HL-60 (cell line): ENCODE measurements at regions not wholly inside any gene's neighbourhood (a gene's known extent, or its start where the extent isn't known, plus 50 kb on each side); places are given as distances from the start of the nearest gene placed in this dataset.

Experiments
- DNase-seq, 2 experiments: peaks; one replicate each; pipeline ENCODE4 v3.0.0-alpha.2; 2010 to 2020; ENCODE audit warnings: low read depth in 1 of 2, low spot score in 1 of 2
- H3K27ac ChIP-seq: fragments of 250-450 bp; sonication (Bioruptor Pico); replicated peaks from 2 replicates; pipeline ENCODE4 v1.5.1; 2020; ENCODE audit warnings: mild to moderate bottlenecking, moderate library complexity
- H3K27me3 ChIP-seq: fragments of 250-450 bp; sonication (Bioruptor Pico); 2 replicates; pipeline ENCODE4 v1.5.1; 2021; ENCODE audit warnings: mild to moderate bottlenecking, moderate library complexity; ENCODE audit not compliant: insufficient read depth, poor library complexity, severe bottlenecking
- H3K4me3 ChIP-seq: replicated peaks from 2 replicates; pipeline ENCODE4 v1.5.1; 2011; ENCODE audit warnings: mild to moderate bottlenecking, control low read depth, low read length; ENCODE audit not compliant: insufficient read depth
- CTCF ChIP-seq: IDR thresholded peaks from one replicate; pipeline ENCODE4 v1.5.1; 2011; ENCODE audit warnings: low read length, control low read depth, inconsistent platforms; ENCODE audit not compliant: insufficient read depth
- GABPA ChIP-seq: IDR thresholded peaks from 2 replicates; pipeline ENCODE4 v1.6.1; 2012; ENCODE audit warnings: low read depth
- POLR2AphosphoS5 ChIP-seq: IDR thresholded peaks from 2 replicates; pipeline ENCODE4 v1.6.1; 2012; ENCODE audit warnings: low read depth
- REST ChIP-seq: IDR thresholded peaks from 2 replicates; pipeline ENCODE4 v1.6.1; 2012; ENCODE audit warnings: low read depth; ENCODE audit not compliant: insufficient replicate concordance
- SPI1 ChIP-seq: IDR thresholded peaks from 2 replicates; pipeline ENCODE4 v1.6.1; 2012; ENCODE audit warnings: low read depth, mild to moderate bottlenecking, borderline replicate concordance

GRCh38 chr2:184125867-184126266, 472.5 kb upstream of the ZNF804A start:
- no peak for DNase-seq
- no peaks in the 10 kb centered on the region for H3K27me3 ChIP-seq
- no peak overlapping the region for H3K4me3 ChIP-seq
- TF ChIP-seq SPI1 = no peak
- no peak for TF ChIP-seq POLR2AphosphoS5
- no peak for TF ChIP-seq GABPA
- TF ChIP-seq REST = no peak
- TF ChIP-seq CTCF = no peak
- H3K27ac ChIP-seq = no peak overlapping the region

- TF ChIP-seq CTCF (no peak), REST (no peak), GABPA (no peak), SPI1 (no peak), POLR2AphosphoS5 (no peak)
- Histone ChIP-seq H3K27ac (no peak overlapping the region), H3K4me3 (no peak overlapping the region), H3K27me3 (no peaks in the 10 kb centered on the region)
- DNase-seq = no peak
These were observed 469.3 kb upstream of the ZNF804A start for GRCh38 chr2:184129073-184129472.

GRCh38 chr2:184137955-184138354, 460.4 kb upstream of the ZNF804A start:
- Histone ChIP-seq H3K27me3 (no peaks in the 10 kb centered on the region), H3K27ac (no peak overlapping the region), H3K4me3 (no peak overlapping the region)
- no peak for TF ChIP-seq POLR2AphosphoS5
- no peak for TF ChIP-seq REST
- TF ChIP-seq GABPA = no peak
- no peak for TF ChIP-seq SPI1
- no peak for TF ChIP-seq CTCF
- DNase-seq = no peak
